Peyer's patch (tissue), 4 donors: ENCODE measurements at regions not wholly inside any gene's neighbourhood (a gene's known extent, or its start where the extent isn't known, plus 50 kb on each side); places are given as distances from the start of the nearest gene placed in this dataset.

Experiments used
- DNase-seq, 3 donors: peaks; one replicate each; pipeline ENCODE4 v3.0.0-alpha.2; 2017 to 2019
- H3K27ac ChIP-seq, 4 donors: fragments of 200-600 bp; sonication (generic); one replicate each; pipeline ENCODE4 v1.5.1; 2016 to 2019
- H3K27me3 ChIP-seq, 2 donors: fragments of 200-600 bp; sonication (generic); one replicate each; pipeline ENCODE4 v1.5.1; 2019
- H3K36me3 ChIP-seq, 3 donors: fragments of 200-600 bp; sonication (generic); one replicate each; pipeline ENCODE4 v1.5.1; 2016 to 2019
- H3K4me1 ChIP-seq, 4 donors: fragments of 200-600 bp; sonication (generic); one replicate each; pipeline ENCODE4 v1.5.1; 2016 to 2019
- H3K4me3 ChIP-seq, 4 donors: fragments of 200-600 bp; sonication (generic); 1 replicate in 3 of 4; 2 replicates in 1 of 4; pipeline ENCODE4 v1.5.1; 2016 to 2019; ENCODE audit warnings: mild to moderate bottlenecking in 1 of 4
- H3K9me3 ChIP-seq, 4 donors: fragments of 200-600 bp; sonication (generic); one replicate each; pipeline ENCODE4 v1.5.1; 2016 to 2019; ENCODE audit warnings: mild to moderate bottlenecking in 1 of 4
- POLR2A ChIP-seq, 2 donors: fragments of 450-650 bp; IDR thresholded peaks; one replicate each; pipeline ENCODE4 v1.5.1; 2017; ENCODE audit warnings: antibody characterized with exemption in 2 of 2, mild to moderate bottlenecking in 2 of 2, moderate library complexity in 2 of 2
- TF ChIP-seq, protein P1 (sequence below), 6 experiments: fragments of 450-650 bp in 4 of 6; fragments of 200-600 bp in 2 of 6; sonication (generic) in 1 of 6; IDR thresholded peaks; one replicate each; pipeline ENCODE4 v1.5.1; 2017 to 2019; ENCODE audit warnings: antibody characterized with exemption in 6 of 6, mild to moderate bottlenecking in 3 of 6, moderate library complexity in 1 of 6

DNA sequence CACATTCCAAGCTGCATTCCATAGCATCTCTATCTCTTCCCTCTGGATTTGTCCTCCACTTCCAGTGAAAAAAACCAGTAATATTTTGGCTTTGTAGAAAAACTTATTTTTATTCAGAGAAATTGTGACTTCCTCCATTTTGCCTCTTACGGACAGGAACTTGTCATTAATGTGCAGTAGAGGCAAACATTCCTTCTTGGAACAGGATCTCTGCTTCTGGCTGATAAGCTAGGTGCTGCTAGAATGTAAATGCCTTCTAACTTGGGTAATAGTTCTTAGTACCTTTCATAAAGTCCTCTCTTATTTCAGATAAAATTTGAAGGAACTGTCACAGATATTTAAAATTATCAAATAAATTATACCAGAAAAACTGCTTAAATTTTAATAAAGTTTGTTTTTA lies 707.8 kb downstream of the USP25 start:
- DNase-seq = no peak
- TF ChIP-seq, protein P1, sequence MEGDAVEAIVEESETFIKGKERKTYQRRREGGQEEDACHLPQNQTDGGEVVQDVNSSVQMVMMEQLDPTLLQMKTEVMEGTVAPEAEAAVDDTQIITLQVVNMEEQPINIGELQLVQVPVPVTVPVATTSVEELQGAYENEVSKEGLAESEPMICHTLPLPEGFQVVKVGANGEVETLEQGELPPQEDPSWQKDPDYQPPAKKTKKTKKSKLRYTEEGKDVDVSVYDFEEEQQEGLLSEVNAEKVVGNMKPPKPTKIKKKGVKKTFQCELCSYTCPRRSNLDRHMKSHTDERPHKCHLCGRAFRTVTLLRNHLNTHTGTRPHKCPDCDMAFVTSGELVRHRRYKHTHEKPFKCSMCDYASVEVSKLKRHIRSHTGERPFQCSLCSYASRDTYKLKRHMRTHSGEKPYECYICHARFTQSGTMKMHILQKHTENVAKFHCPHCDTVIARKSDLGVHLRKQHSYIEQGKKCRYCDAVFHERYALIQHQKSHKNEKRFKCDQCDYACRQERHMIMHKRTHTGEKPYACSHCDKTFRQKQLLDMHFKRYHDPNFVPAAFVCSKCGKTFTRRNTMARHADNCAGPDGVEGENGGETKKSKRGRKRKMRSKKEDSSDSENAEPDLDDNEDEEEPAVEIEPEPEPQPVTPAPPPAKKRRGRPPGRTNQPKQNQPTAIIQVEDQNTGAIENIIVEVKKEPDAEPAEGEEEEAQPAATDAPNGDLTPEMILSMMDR (IDR thresholded peaks at IDR 0.05) = no peak
- no peaks in the 10 kb centered on the region for H3K27me3 ChIP-seq
- no peaks in the 10 kb centered on the region for H3K9me3 ChIP-seq
- no peaks in the 10 kb centered on the region for H3K4me1 ChIP-seq
- no peaks in the 10 kb centered on the region for H3K36me3 ChIP-seq
- no peak overlapping the region for H3K4me3 ChIP-seq
- H3K27ac ChIP-seq = no peak overlapping the region

DNA sequence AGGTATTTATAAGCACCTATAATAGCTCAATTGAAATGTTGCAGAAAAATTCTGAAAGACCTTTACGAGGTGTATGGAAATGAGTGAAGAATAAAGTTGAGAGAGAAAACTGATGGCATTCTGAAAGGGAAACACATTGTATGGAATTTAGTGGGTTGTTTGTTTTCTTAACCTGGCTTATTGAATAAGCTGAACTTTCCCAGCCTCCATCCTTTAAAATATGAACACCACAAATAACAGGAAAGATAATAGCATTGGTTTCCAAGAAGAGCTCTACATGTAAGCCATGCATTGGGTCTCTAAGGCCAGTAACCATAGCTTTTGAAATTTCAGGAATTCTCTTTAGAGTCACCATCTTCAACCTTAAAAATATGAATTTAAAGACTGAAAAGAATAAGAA lies 709.0 kb downstream of the USP25 start:
- H3K27ac ChIP-seq = no peak overlapping the region
- no peak for TF ChIP-seq POLR2A (IDR thresholded peaks at IDR 0.05)
- TF ChIP-seq, protein P1 (IDR thresholded peaks at IDR 0.05) = no peak
- no peak overlapping the region for H3K4me3 ChIP-seq
- H3K9me3 ChIP-seq = no peaks in the 10 kb centered on the region
- H3K27me3 ChIP-seq = no peaks in the 10 kb centered on the region
- no peaks in the 10 kb centered on the region for H3K36me3 ChIP-seq
- no peaks in the 10 kb centered on the region for H3K4me1 ChIP-seq
- DNase-seq = no peak

DNA sequence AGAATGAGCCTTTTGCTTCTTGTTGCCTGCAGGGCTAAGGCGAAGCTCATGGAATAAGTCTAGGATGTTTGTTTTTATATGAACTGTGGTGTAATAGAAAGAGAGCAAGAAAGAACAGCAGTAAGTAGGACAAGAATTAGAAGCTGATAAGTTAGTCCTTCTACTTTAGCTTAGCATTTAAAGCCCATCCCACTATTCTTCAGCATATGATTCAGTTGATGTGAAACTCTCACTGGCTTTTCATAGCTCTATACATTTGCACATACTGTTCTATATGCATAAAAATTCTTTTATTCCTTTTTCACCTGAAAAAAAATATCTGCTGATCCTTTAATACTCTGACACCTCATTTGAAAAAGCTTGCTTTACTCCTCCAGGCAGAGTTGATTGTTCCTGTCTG lies 712.0 kb downstream of the USP25 start:
- no peaks in the 10 kb centered on the region for H3K27me3 ChIP-seq
- no peak for TF ChIP-seq POLR2A (IDR thresholded peaks at IDR 0.05)
- TF ChIP-seq, protein P1 (IDR thresholded peaks at IDR 0.05) = no peak
- H3K4me1 ChIP-seq = no peaks in the 10 kb centered on the region
- H3K9me3 ChIP-seq = no peaks in the 10 kb centered on the region
- no peak for DNase-seq
- H3K27ac ChIP-seq = no peak overlapping the region
- H3K36me3 ChIP-seq = no peaks in the 10 kb centered on the region
- no peak overlapping the region for H3K4me3 ChIP-seq

DNA sequence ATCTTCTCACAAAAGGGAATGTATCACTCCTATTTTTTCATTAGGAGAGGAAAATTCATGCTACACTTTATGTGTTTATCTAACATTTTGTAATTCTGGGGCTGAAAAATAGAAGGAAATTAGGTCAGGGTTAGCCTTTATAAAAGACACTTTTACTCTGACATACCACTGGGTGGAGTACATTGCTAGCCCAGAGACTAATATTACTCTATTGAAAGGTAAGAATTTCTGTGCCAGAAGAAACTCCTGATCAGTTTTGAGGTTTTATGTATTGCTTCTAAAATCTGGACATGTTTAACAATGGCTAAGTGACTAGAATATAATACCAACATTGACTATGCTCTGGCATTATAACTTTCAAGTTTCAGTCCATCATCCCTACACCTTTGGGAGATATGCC lies 724.6 kb downstream of the USP25 start:
- no peak for DNase-seq
- Histone ChIP-seq H3K27me3 (no peaks in the 10 kb centered on the region), H3K36me3 (no peaks in the 10 kb centered on the region), H3K4me3 (no peak overlapping the region), H3K27ac (no peak overlapping the region), H3K9me3 (no peaks in the 10 kb centered on the region), H3K4me1 (no peaks in the 10 kb centered on the region)
- no peak for TF ChIP-seq POLR2A (IDR thresholded peaks at IDR 0.05)
- TF ChIP-seq, protein P1 (IDR thresholded peaks at IDR 0.05) = no peak

DNA sequence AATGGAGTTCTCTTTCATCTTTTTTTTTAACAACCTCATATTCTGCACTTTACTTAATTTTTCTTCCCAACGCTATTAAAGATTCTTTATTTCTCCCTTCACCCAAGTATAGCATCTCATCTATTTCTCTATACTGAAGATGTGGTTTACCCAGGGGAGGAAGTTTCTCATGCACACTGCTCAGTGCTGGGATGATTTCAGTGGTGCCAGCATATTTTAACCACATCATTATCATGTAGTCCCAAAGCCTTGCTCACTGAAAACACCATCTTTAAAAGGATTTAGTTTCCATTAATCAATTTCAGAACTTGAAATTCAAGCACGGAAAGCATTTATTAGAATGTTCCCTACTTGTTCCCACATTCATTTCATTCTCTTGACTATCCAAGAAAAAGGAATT lies 725.7 kb downstream of the USP25 start:
- Histone ChIP-seq H3K36me3 (no peaks in the 10 kb centered on the region), H3K27me3 (no peaks in the 10 kb centered on the region), H3K4me3 (no peak overlapping the region), H3K4me1 (no peaks in the 10 kb centered on the region), H3K9me3 (no peaks in the 10 kb centered on the region), H3K27ac (no peak overlapping the region)
- TF ChIP-seq, protein P1 (IDR thresholded peaks at IDR 0.05) = no peak
- TF ChIP-seq POLR2A (IDR thresholded peaks at IDR 0.05) = no peak
- DNase-seq = no peak

DNA sequence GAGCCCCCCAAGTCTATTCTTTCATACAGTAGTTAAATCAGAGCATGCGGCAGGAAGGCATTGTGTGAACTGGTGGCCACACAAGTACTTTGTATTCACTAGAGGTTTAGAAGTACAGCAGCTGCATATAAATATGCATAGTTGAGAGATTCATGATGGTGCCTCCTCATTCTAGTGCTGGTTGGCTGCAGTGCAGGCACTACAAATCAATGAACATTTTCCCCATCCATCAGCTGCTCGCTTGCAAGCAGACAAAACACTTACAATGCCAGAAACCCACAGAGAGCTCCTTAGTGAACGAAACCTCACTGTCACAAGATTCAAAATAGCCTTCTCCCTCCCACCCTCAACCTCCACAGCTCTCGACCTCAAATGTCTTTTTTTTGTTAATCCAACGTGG lies 726.2 kb downstream of the USP25 start:
- Histone ChIP-seq H3K27me3 (no peaks in the 10 kb centered on the region), H3K27ac (no peak overlapping the region), H3K4me1 (no peaks in the 10 kb centered on the region), H3K4me3 (no peak overlapping the region), H3K36me3 (no peaks in the 10 kb centered on the region), H3K9me3 (no peaks in the 10 kb centered on the region)
- no peak for DNase-seq
- TF ChIP-seq POLR2A (IDR thresholded peaks at IDR 0.05) = no peak
- TF ChIP-seq, protein P1 (IDR thresholded peaks at IDR 0.05) = no peak
